ENCODE measurements at regions not wholly inside any gene's neighbourhood (a gene's known extent, or its start where the extent isn't known, plus 50 kb on each side); places are given as distances from the start of the nearest gene placed in this dataset.

DNA sequence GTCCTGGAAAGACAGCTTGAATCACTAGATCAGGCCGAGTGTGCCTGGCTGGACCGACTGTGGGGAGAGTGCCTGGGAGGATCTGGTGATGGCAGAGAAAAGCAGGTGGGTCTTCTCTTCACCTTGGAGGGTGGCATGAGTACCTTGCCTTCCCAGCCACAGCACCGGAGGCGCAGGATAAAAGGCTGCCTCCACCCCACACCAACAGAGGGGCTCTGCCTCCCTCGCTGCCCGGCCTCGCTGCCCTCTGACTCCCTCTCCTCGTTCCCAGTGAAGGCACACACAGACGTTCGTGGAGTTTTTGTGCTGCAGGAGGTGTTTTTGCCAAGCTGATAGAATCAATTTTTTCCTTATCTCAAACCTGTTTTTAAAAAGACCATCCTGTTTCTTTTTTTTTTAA lies 71.4 kb upstream of the HAAO start:
- SMC1A ChIA-PET (ENCODE audit: uncharacterized antibody, unreplicated experiment): interaction anchor here (0.6 kb wide), 1 partner anchor 142 kb away, joined by 4 read pairs; no protein-coding TSS in a partner anchor
- intact Hi-C loops (cut with micrococcal nuclease; ENCODE audit: unreplicated experiment): no loop called here

DNA sequence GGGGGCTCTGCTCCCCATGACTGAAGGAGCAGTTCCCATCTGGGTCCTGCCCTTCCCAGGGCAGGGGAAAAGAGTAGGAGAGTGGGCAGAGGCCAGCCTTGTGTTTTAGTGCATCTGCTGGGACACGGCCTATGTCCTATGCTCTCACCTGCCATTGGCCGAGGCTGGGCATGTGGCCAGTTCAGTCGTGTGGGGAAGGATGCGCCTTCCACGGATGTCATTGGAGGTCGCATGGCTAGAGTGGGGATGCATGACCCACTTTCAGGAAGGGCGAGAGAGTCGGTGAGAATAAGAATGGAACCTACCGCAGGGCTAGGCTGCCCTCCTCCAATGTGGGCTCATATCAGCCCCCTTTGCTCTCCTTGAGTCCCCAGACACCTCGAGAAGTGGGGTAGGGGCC lies 70.9 kb upstream of the HAAO start:
- H3K4me3 ChIP-seq: no peak overlapping the region
- ChIA-PET POLR2A (no interaction called here), SMC1A (ENCODE audit: uncharacterized antibody, unreplicated experiment) (interaction anchor here (0.6 kb wide), 1 partner anchor 142 kb away, joined by 4 read pairs; no protein-coding TSS in a partner anchor), RAD21 (ENCODE audit: unreplicated experiment) (no interaction called here), CTCF (interaction anchor here (1.0 kb wide), 1 partner anchor 37 kb away, joined by 3 read pairs; no protein-coding TSS in a partner anchor)
- H3K9ac ChIP-seq (ENCODE audit: control insufficient read depth, insufficient read depth, low read length): no peak overlapping the region
- no peak overlapping the region for H3K4me2 ChIP-seq (ENCODE audit: control insufficient read depth, insufficient read depth)
- DNase-seq (ENCODE audit: low read depth, low spot score): no peak
- H2AFZ ChIP-seq (ENCODE audit: control insufficient read depth, low read depth, low read length): no peak overlapping the region
- no peaks in the 10 kb centered on the region for H3K79me2 ChIP-seq (ENCODE audit: control insufficient read depth, insufficient read depth, low read length)
- no peaks in the 10 kb centered on the region for H3K4me1 ChIP-seq (ENCODE audit: control insufficient read depth, insufficient read depth, low read length)
- H3K27ac ChIP-seq (ENCODE audit: control insufficient read depth, insufficient read depth): no peak overlapping the region
- no peak for ATAC-seq
- in situ Hi-C loops (cut with MboI) (no loop called here), intact Hi-C loops (cut with micrococcal nuclease; ENCODE audit: unreplicated experiment) (no loop called here)
- 38% methylated on average over 8 of the region's 10 CpGs for WGBS (ENCODE audit: insufficient coverage, insufficient replicate concordance, low lambda C conversion rate, missing lambda C conversion rate)
- BruUV-seq (replicated peaks): no TSS peak
- H3K9me3 ChIP-seq (replicated peaks; ENCODE audit: control insufficient read depth, insufficient read depth, low read length): peaks cover 2% of the 10 kb centered on the region; the same call in 1 of the 3 replicates
- no peaks in the 10 kb centered on the region for H3K27me3 ChIP-seq (replicated peaks in 1 of 2; ENCODE audit: control insufficient read depth in 2 of 2, insufficient read depth in 2 of 2, low read length in 1 of 2)
- H3K36me3 ChIP-seq (ENCODE audit: control insufficient read depth in 2 of 2, insufficient read depth in 2 of 2, low read length in 1 of 2): no peaks in the 10 kb centered on the region
- no peak for FAIRE-seq
- H4K20me1 ChIP-seq (ENCODE audit: control insufficient read depth, insufficient read depth): no peaks in the 10 kb centered on the region
- TF ChIP-seq, protein P1, sequence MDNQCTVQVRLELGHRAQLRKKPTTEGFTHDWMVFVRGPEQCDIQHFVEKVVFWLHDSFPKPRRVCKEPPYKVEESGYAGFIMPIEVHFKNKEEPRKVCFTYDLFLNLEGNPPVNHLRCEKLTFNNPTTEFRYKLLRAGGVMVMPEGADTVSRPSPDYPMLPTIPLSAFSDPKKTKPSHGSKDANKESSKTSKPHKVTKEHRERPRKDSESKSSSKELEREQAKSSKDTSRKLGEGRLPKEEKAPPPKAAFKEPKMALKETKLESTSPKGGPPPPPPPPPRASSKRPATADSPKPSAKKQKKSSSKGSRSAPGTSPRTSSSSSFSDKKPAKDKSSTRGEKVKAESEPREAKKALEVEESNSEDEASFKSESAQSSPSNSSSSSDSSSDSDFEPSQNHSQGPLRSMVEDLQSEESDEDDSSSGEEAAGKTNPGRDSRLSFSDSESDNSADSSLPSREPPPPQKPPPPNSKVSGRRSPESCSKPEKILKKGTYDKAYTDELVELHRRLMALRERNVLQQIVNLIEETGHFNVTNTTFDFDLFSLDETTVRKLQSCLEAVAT (IDR thresholded peaks at IDR 0.05): no peak
- TF ChIP-seq NFYB (IDR thresholded peaks at IDR 0.05; ENCODE audit: insufficient read depth, low read depth, low read length): no peak
- no peak for TF ChIP-seq TAF1 (IDR thresholded peaks at IDR 0.05; ENCODE audit: borderline replicate concordance, low read depth, low read length)
- TF ChIP-seq, protein P2, sequence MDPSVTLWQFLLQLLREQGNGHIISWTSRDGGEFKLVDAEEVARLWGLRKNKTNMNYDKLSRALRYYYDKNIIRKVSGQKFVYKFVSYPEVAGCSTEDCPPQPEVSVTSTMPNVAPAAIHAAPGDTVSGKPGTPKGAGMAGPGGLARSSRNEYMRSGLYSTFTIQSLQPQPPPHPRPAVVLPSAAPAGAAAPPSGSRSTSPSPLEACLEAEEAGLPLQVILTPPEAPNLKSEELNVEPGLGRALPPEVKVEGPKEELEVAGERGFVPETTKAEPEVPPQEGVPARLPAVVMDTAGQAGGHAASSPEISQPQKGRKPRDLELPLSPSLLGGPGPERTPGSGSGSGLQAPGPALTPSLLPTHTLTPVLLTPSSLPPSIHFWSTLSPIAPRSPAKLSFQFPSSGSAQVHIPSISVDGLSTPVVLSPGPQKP (IDR thresholded peaks at IDR 0.05; ENCODE audit: low read depth, low read length): no peak
- TF ChIP-seq, protein P3, sequence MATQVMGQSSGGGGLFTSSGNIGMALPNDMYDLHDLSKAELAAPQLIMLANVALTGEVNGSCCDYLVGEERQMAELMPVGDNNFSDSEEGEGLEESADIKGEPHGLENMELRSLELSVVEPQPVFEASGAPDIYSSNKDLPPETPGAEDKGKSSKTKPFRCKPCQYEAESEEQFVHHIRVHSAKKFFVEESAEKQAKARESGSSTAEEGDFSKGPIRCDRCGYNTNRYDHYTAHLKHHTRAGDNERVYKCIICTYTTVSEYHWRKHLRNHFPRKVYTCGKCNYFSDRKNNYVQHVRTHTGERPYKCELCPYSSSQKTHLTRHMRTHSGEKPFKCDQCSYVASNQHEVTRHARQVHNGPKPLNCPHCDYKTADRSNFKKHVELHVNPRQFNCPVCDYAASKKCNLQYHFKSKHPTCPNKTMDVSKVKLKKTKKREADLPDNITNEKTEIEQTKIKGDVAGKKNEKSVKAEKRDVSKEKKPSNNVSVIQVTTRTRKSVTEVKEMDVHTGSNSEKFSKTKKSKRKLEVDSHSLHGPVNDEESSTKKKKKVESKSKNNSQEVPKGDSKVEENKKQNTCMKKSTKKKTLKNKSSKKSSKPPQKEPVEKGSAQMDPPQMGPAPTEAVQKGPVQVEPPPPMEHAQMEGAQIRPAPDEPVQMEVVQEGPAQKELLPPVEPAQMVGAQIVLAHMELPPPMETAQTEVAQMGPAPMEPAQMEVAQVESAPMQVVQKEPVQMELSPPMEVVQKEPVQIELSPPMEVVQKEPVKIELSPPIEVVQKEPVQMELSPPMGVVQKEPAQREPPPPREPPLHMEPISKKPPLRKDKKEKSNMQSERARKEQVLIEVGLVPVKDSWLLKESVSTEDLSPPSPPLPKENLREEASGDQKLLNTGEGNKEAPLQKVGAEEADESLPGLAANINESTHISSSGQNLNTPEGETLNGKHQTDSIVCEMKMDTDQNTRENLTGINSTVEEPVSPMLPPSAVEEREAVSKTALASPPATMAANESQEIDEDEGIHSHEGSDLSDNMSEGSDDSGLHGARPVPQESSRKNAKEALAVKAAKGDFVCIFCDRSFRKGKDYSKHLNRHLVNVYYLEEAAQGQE (IDR thresholded peaks at IDR 0.05; ENCODE audit: low read depth, low read length): no peak
- TF ChIP-seq SMARCA5 (IDR thresholded peaks at IDR 0.05): no peak
- TF ChIP-seq SMC3 (IDR thresholded peaks at IDR 0.05; ENCODE audit: borderline replicate concordance, low read length): no peak

More for the DNA sequence above, 71.4 kb upstream of the HAAO start:
- H3K4me3 ChIP-seq: no peak overlapping the region
- H3K36me3 ChIP-seq (ENCODE audit: control insufficient read depth in 2 of 2, insufficient read depth in 2 of 2, low read length in 1 of 2): no peaks in the 10 kb centered on the region
- H3K4me2 ChIP-seq (ENCODE audit: control insufficient read depth, insufficient read depth): no peak overlapping the region
- ATAC-seq (no peak), FAIRE-seq (no peak), DNase-seq (ENCODE audit: low read depth, low spot score) (no peak)
- peaks cover 5% of the 10 kb centered on the region; the same call in 1 of the 3 replicates for H3K9me3 ChIP-seq (replicated peaks; ENCODE audit: control insufficient read depth, insufficient read depth, low read length)
- ChIA-PET CTCF (interaction anchor here (1.0 kb wide), 1 partner anchor 36 kb away, joined by 3 read pairs; no protein-coding TSS in a partner anchor), RAD21 (ENCODE audit: unreplicated experiment) (no interaction called here), POLR2A (no interaction called here)
- H4K20me1 ChIP-seq (ENCODE audit: control insufficient read depth, insufficient read depth): no peaks in the 10 kb centered on the region
- no peaks in the 10 kb centered on the region for H3K27me3 ChIP-seq (replicated peaks in 1 of 2; ENCODE audit: control insufficient read depth in 2 of 2, insufficient read depth in 2 of 2, low read length in 1 of 2)
- H3K9ac ChIP-seq (ENCODE audit: control insufficient read depth, insufficient read depth, low read length): no peak overlapping the region
- no peaks in the 10 kb centered on the region for H3K4me1 ChIP-seq (ENCODE audit: control insufficient read depth, insufficient read depth, low read length)
- H2AFZ ChIP-seq (ENCODE audit: control insufficient read depth, low read depth, low read length): no peak overlapping the region
- 48% methylated on average over 10 of the region's 10 CpGs for WGBS (ENCODE audit: insufficient coverage, insufficient replicate concordance, low lambda C conversion rate, missing lambda C conversion rate)
- in situ Hi-C loops (cut with MboI): no loop called here
- no TSS peak for BruUV-seq (replicated peaks)
- no peaks in the 10 kb centered on the region for H3K79me2 ChIP-seq (ENCODE audit: control insufficient read depth, insufficient read depth, low read length)
- no peak overlapping the region for H3K27ac ChIP-seq (ENCODE audit: control insufficient read depth, insufficient read depth)
- TF ChIP-seq TCF7 (IDR thresholded peaks at IDR 0.05; ENCODE audit: borderline replicate concordance): no peak
- TF ChIP-seq POLR2AphosphoS2 (IDR thresholded peaks at IDR 0.05; ENCODE audit: low read depth, low read length): no peak
- TF ChIP-seq RCOR1 (conservative IDR thresholded peaks at IDR 0.05; ENCODE audit: low read depth, low read length): no peak
- no peak for TF ChIP-seq SREBF1 (IDR thresholded peaks at IDR 0.05; ENCODE audit: low read length)
- no peak for TF ChIP-seq TAF1 (IDR thresholded peaks at IDR 0.05; ENCODE audit: borderline replicate concordance, low read depth, low read length)
- no peak for TF ChIP-seq BACH1 (IDR thresholded peaks at IDR 0.05; ENCODE audit: borderline replicate concordance)
- no peak for TF ChIP-seq SREBF2 (IDR thresholded peaks at IDR 0.05; ENCODE audit: low read length)
- no peak for TF ChIP-seq RAD21 (IDR thresholded peaks at IDR 0.05; ENCODE audit: insufficient read depth, low read depth, low read length)
